Panc1 (cell line): ENCODE measurements at regions not wholly inside any gene's neighbourhood (a gene's known extent, or its start where the extent isn't known, plus 50 kb on each side); places are given as distances from the start of the nearest gene placed in this dataset.

ENCODE experiments used
- ATAC-seq: fragments of 200-7000 bp; cut with Tn5 transposase; 2 replicates; pipeline ENCODE4 v1.9.1; 2020; ENCODE audit warnings: mild to moderate bottlenecking, moderate library complexity
- BruUV-seq: library from RNA; stranded (reverse); fragments of 400-500 nt; replicated peaks from 2 replicates; lab custom pipeline; 2021; lab: Mats Ljungman, UMichigan
- CTCF ChIA-PET: fragments of 300-600 bp; sonication (Branson Sonifier 250); formaldehyde crosslinking; loops from one replicate; lab custom pipeline; 2022; ENCODE audit warnings: antibody characterized with exemption; lab: Charles Lee
- POLR2A ChIA-PET: fragments of 300-600 bp; sonication (Branson Sonifier 250); formaldehyde crosslinking; loops from one replicate; lab custom pipeline; 2022; ENCODE audit warnings: antibody characterized with exemption; lab: Charles Lee
- DNase-seq: peaks from one replicate; pipeline ENCODE4 v3.0.0-alpha.2; 2010; ENCODE audit warnings: low read depth, low spot score
- H3K27ac ChIP-seq: 2 replicates; pipeline ENCODE4 v1.5.1; 2011; ENCODE audit warnings: mild to moderate bottlenecking, low read length, inconsistent platforms
- H3K27me3 ChIP-seq: fragments of 200-500 bp; sonication (Bioruptor generic); 2 replicates; pipeline ENCODE4 v1.6.0; 2014; ENCODE audit warnings: low read length, inconsistent platforms; ENCODE audit not compliant: control insufficient read depth, insufficient read depth
- H3K36me3 ChIP-seq: fragments of 200-500 bp; sonication (Bioruptor generic); 2 replicates; pipeline ENCODE4 v1.5.1; 2014; ENCODE audit warnings: inconsistent platforms, mild to moderate bottlenecking, low read length, moderate library complexity; ENCODE audit not compliant: control insufficient read depth, insufficient read depth
- H3K4me1 ChIP-seq: 2 replicates; pipeline ENCODE4 v1.5.1; 2011; ENCODE audit warnings: inconsistent platforms, mild to moderate bottlenecking, low read length, moderate library complexity; ENCODE audit not compliant: control insufficient read depth, insufficient read depth
- H3K4me3 ChIP-seq, 2 experiments: 2 replicates each; pipeline ENCODE4 v1.5.1; 2011 to 2012; ENCODE audit warnings: low read depth in 2 of 2, low read length in 2 of 2, mild to moderate bottlenecking in 2 of 2, inconsistent platforms in 1 of 2, moderate library complexity in 1 of 2
- H3K9me3 ChIP-seq: fragments of 200-500 bp; sonication (Bioruptor generic); 2 replicates; pipeline ENCODE4 v1.5.1; 2014; ENCODE audit warnings: low read depth, mild to moderate bottlenecking, inconsistent platforms, low read length, moderate library complexity; ENCODE audit not compliant: control insufficient read depth, insufficient read depth
- CTCF ChIP-seq: fragments of 450-650 bp; IDR thresholded peaks from 2 replicates; pipeline ENCODE4 v1.5.1; 2017; ENCODE audit warnings: mild to moderate bottlenecking
- POLR2AphosphoS5 ChIP-seq: IDR thresholded peaks from 2 replicates; pipeline ENCODE4 v1.6.1; 2012; ENCODE audit warnings: mild to moderate bottlenecking, low read depth, low read length, moderate library complexity
- REST ChIP-seq, 2 experiments: IDR thresholded peaks; 2 replicates each; pipeline ENCODE4 v1.6.1; 2011 to 2012; ENCODE audit warnings: low read depth in 2 of 2, control low read depth in 1 of 2, low read length in 1 of 2, mild to moderate bottlenecking in 1 of 2, moderate library complexity in 1 of 2; ENCODE audit not compliant: insufficient read depth in 1 of 2
- SIN3A ChIP-seq: IDR thresholded peaks from 2 replicates; pipeline ENCODE4 v1.6.1; 2012; ENCODE audit warnings: low read depth, mild to moderate bottlenecking, low read length, moderate library complexity, borderline replicate concordance; ENCODE audit not compliant: insufficient read depth
- TCF7L2 ChIP-seq: IDR thresholded peaks from 2 replicates; pipeline ENCODE4 v1.6.1; 2011; ENCODE audit warnings: mild to moderate bottlenecking, low read depth, low read length, inconsistent platforms
- in situ Hi-C: cut with HindIII; loops from 2 replicates; pipeline ENCODE4 v1.10.0; 2016; ENCODE audit warnings: low sequenced_read_pairs, low pct_unique_long_range_greater_than_20kb
- intact Hi-C: fragments of 100-400 bp; cut with micrococcal nuclease; formaldehyde crosslinking; loops from one replicate; pipeline ENCODE4 v1.10.0; 2022; ENCODE audit not compliant: unreplicated experiment

- no peak overlapping the region for H3K4me3 ChIP-seq
- H3K27ac ChIP-seq, result no peak overlapping the region
- DNase-seq (no peak), ATAC-seq (no peak)
- intact Hi-C loops (no loop called here), in situ Hi-C loops (no loop called here)
- CTCF ChIA-PET, result no interaction called here
- no TSS peak for BruUV-seq
- POLR2A ChIA-PET, result no interaction called here
- no peaks in the 10 kb centered on the region for H3K9me3 ChIP-seq
- no peaks in the 10 kb centered on the region for H3K27me3 ChIP-seq
- no peaks in the 10 kb centered on the region for H3K36me3 ChIP-seq
- H3K4me1 ChIP-seq, result no peaks in the 10 kb centered on the region
- no peak for TF ChIP-seq TCF7L2
- no peak for TF ChIP-seq CTCF
- no peak for TF ChIP-seq POLR2AphosphoS5
- TF ChIP-seq REST (IDR thresholded peaks at IDR 0.05; ENCODE audit: insufficient read depth in 1 of 2, low read depth in 2 of 2, low read length in 1 of 2), result no peak
These were observed 309.3 kb upstream of the HTR2A start for GRCh38 chr13:47206111-47206510.

- CTCF ChIA-PET, result no interaction called here
- no peak for ATAC-seq
- DNase-seq, result no peak
- intact Hi-C loops (no loop called here), in situ Hi-C loops (no loop called here)
- H3K36me3 ChIP-seq, result no peaks in the 10 kb centered on the region
- TF ChIP-seq REST (IDR thresholded peaks at IDR 0.05; ENCODE audit: insufficient read depth in 1 of 2, low read depth in 2 of 2, low read length in 1 of 2), result no peak
- no peak for TF ChIP-seq CTCF
- TF ChIP-seq POLR2AphosphoS5, result no peak
- TF ChIP-seq SIN3A, result no peak
- no peak for TF ChIP-seq TCF7L2
- H3K27ac ChIP-seq, result no peak overlapping the region
- no peak overlapping the region for H3K4me3 ChIP-seq
- BruUV-seq, result no TSS peak
- H3K4me1 ChIP-seq, result no peaks in the 10 kb centered on the region
- POLR2A ChIA-PET, result no interaction called here
- no peaks in the 10 kb centered on the region for H3K9me3 ChIP-seq
- H3K27me3 ChIP-seq, result no peaks in the 10 kb centered on the region
These were observed 293.9 kb upstream of the HTR2A start for GRCh38 chr13:47190696-47191305.
